OCI-LY7 (cell line): ENCODE measurements at regions not wholly inside any gene's neighbourhood (a gene's known extent, or its start where the extent isn't known, plus 50 kb on each side); places are given as distances from the start of the nearest gene placed in this dataset.
A peak's percentile ranks its signal among the peaks of the same experiment; 100 is the strongest.

ENCODE experiments used
- BruUV-seq: library from RNA; stranded (reverse); fragments of 400-500 nt; replicated peaks from 2 replicates; lab custom pipeline; 2021; lab: Mats Ljungman, UMichigan
- CTCF ChIA-PET: fragments of 300-600 bp; sonication (Branson Sonifier 250); formaldehyde crosslinking; loops from one replicate; lab custom pipeline; 2022; ENCODE audit warnings: antibody characterized with exemption; ENCODE audit not compliant: unreplicated experiment; lab: Charles Lee
- POLR2A ChIA-PET: fragments of 300-600 bp; sonication (Branson Sonifier 250); formaldehyde crosslinking; loops from one replicate; lab custom pipeline; 2022; ENCODE audit warnings: antibody characterized with exemption; lab: Charles Lee
- DNase-seq: peaks from one replicate; pipeline ENCODE4 v3.0.0-alpha.2; 2015; ENCODE audit warnings: low spot score
- H2AFZ ChIP-seq: fragments of 200-600 bp; sonication (generic), shearing (Covaris generic); 2 replicates; pipeline ENCODE4 v1.6.1; 2014; ENCODE audit warnings: mild to moderate bottlenecking, antibody characterized with exemption, low read length, moderate library complexity
- H3K27ac ChIP-seq: fragments of 200-600 bp; sonication (generic); 2 replicates; pipeline ENCODE4 v1.5.1; 2014; ENCODE audit warnings: mixed run types, low read depth, mild to moderate bottlenecking, moderate library complexity, low read length, inconsistent platforms; ENCODE audit not compliant: poor library complexity, severe bottlenecking
- H3K36me3 ChIP-seq: fragments of 200-600 bp; sonication (generic); 2 replicates; pipeline ENCODE4 v1.6.1; 2014; ENCODE audit warnings: mild to moderate bottlenecking, antibody characterized with exemption, low read length, moderate library complexity, mixed read lengths; ENCODE audit not compliant: insufficient read depth
- H3K4me1 ChIP-seq: fragments of 200-600 bp; sonication (generic); 2 replicates; pipeline ENCODE4 v1.5.1; 2014; ENCODE audit warnings: mild to moderate bottlenecking, low read length; ENCODE audit not compliant: insufficient read depth, poor library complexity, severe bottlenecking
- H3K4me2 ChIP-seq: fragments of 200-600 bp; sonication (generic); 2 replicates; pipeline ENCODE4 v1.6.1; 2014; ENCODE audit warnings: mild to moderate bottlenecking, low read length
- H3K4me3 ChIP-seq: fragments of 200-600 bp; sonication (generic); 2 replicates; pipeline ENCODE4 v1.5.1; 2014; ENCODE audit warnings: mild to moderate bottlenecking, low read depth, low read length; ENCODE audit not compliant: poor library complexity, severe bottlenecking
- H3K79me2 ChIP-seq: fragments of 200-600 bp; sonication (generic); 2 replicates; pipeline ENCODE4 v1.6.1; 2016; ENCODE audit warnings: low read depth, mild to moderate bottlenecking, low read length, moderate library complexity, mixed read lengths; ENCODE audit not compliant: insufficient read depth
- H3K9me2 ChIP-seq: fragments of 200-600 bp; sonication (generic); 2 replicates; pipeline ENCODE4 v1.6.1; 2016; ENCODE audit warnings: mild to moderate bottlenecking, low read length, mixed read lengths; ENCODE audit not compliant: insufficient read depth
- H3K9me3 ChIP-seq: fragments of 200-600 bp; sonication (generic); 2 replicates; pipeline ENCODE4 v1.6.1; 2014; ENCODE audit warnings: mild to moderate bottlenecking, mixed run types, low read length, mixed read lengths
- H4K20me1 ChIP-seq: fragments of 200-600 bp; sonication (generic); 2 replicates; pipeline ENCODE4 v1.6.1; 2014; ENCODE audit warnings: mild to moderate bottlenecking, antibody characterized with exemption, low read length, moderate library complexity, mixed read lengths; ENCODE audit not compliant: insufficient read depth
- CTCF ChIP-seq: fragments of 200-600 bp; sonication (generic); conservative IDR thresholded peaks from 2 replicates; pipeline ENCODE4 v1.5.1; 2014; ENCODE audit warnings: mild to moderate bottlenecking, antibody characterized with exemption, low read length, moderate library complexity, mixed read lengths
- EZH2phosphoT487 ChIP-seq: fragments of 200-600 bp; sonication (generic); IDR thresholded peaks from 2 replicates; pipeline ENCODE4 v1.6.1; 2018; ENCODE audit warnings: low read depth, borderline replicate concordance, mild to moderate bottlenecking, mixed run types, antibody characterized with exemption, low read length, moderate library complexity, mixed read lengths
- intact Hi-C: fragments of 100-400 bp; cut with micrococcal nuclease; formaldehyde crosslinking; loops from one replicate; pipeline ENCODE4 v1.10.0; 2022; ENCODE audit not compliant: unreplicated experiment

GRCh38 chr4:146029939-146030710 is 91.5 kb upstream of the ZNF827 start:
- DNase-seq, result peak; percentile 75
- no peaks in the 10 kb centered on the region for H3K9me3 ChIP-seq
- ChIA-PET CTCF (no interaction called here), POLR2A (interaction anchor here (0.5 to 5.7 kb wide), 12 partner anchors 9 to 1424 kb away, joined by 3 to 42 read pairs (median 4); partner anchors contain the start of gene ZNF827)
- peak overlapping the region; percentile 69 for H3K4me2 ChIP-seq
- H3K4me1 ChIP-seq, result peaks cover 53% of the 10 kb centered on the region
- H3K27ac ChIP-seq, result peak overlapping the region; percentile 48
- H2AFZ ChIP-seq, result peak overlapping the region; percentile 99
- intact Hi-C loops, result loop anchor here (5.0 kb wide), 2 partner anchors 93 to 147 kb away; partner anchors contain the start of genes LSM6 and ZNF827
- no TSS peak for BruUV-seq
- no peaks in the 10 kb centered on the region for H3K9me2 ChIP-seq
- H4K20me1 ChIP-seq, result no peaks in the 10 kb centered on the region
- H3K79me2 ChIP-seq, result no peaks in the 10 kb centered on the region
- peak overlapping the region; percentile 41 for H3K4me3 ChIP-seq
- no peaks in the 10 kb centered on the region for H3K36me3 ChIP-seq
- TF ChIP-seq EZH2phosphoT487 (no peak), CTCF (no peak)

GRCh38 chr4:146029147-146029546 is 90.5 kb upstream of the ZNF827 start:
- BruUV-seq, result no TSS peak
- peak overlapping the region; percentile 48 for H3K27ac ChIP-seq
- H2AFZ ChIP-seq, result peak overlapping the region; percentile 99
- no peaks in the 10 kb centered on the region for H4K20me1 ChIP-seq
- H3K4me2 ChIP-seq, result peak overlapping the region; percentile 69
- intact Hi-C loops, result no loop called here
- H3K9me3 ChIP-seq, result no peaks in the 10 kb centered on the region
- no peaks in the 10 kb centered on the region for H3K79me2 ChIP-seq
- no peaks in the 10 kb centered on the region for H3K36me3 ChIP-seq
- TF ChIP-seq EZH2phosphoT487 (no peak), CTCF (0 out of 2 replicates have a peak, but pooled peaks have one; percentile 20)
- DNase-seq, result peak; percentile 25
- ChIA-PET POLR2A (interaction anchor here (0.5 to 5.7 kb wide), 7 partner anchors 14 to 793 kb away, joined by 3 to 42 read pairs (median 4); no protein-coding TSS in a partner anchor), CTCF (no interaction called here)
- H3K9me2 ChIP-seq, result no peaks in the 10 kb centered on the region
- H3K4me1 ChIP-seq, result peaks cover 54% of the 10 kb centered on the region
- H3K4me3 ChIP-seq, result no peak overlapping the region

- Histone ChIP-seq H2AFZ (no peak overlapping the region), H3K4me2 (no peak overlapping the region), H3K4me1 (peaks cover 55% of the 10 kb centered on the region), H3K27ac (no peak overlapping the region), H3K9me3 (no peaks in the 10 kb centered on the region), H3K9me2 (no peaks in the 10 kb centered on the region), H3K36me3 (no peaks in the 10 kb centered on the region), H3K79me2 (no peaks in the 10 kb centered on the region), H4K20me1 (no peaks in the 10 kb centered on the region), H3K4me3 (no peak overlapping the region)
- POLR2A ChIA-PET, result interaction anchor here (0.6 to 5.7 kb wide), 4 partner anchors 19 to 96 kb away, joined by 3 to 42 read pairs (median 4); partner anchors contain the start of gene ZNF827
- TF ChIP-seq EZH2phosphoT487, result no peak
- no peak for TF ChIP-seq CTCF
- no TSS peak for BruUV-seq
- DNase-seq, result no peak
- CTCF ChIA-PET, result no interaction called here
- intact Hi-C loops, result no loop called here
Measured at GRCh38 chr4:146027761-146028160, 89.1 kb upstream of the ZNF827 start.
